ENCODE measurements at regions not wholly inside any gene's neighbourhood (a gene's known extent, or its start where the extent isn't known, plus 50 kb on each side); places are given as distances from the start of the nearest gene placed in this dataset.

DNA sequence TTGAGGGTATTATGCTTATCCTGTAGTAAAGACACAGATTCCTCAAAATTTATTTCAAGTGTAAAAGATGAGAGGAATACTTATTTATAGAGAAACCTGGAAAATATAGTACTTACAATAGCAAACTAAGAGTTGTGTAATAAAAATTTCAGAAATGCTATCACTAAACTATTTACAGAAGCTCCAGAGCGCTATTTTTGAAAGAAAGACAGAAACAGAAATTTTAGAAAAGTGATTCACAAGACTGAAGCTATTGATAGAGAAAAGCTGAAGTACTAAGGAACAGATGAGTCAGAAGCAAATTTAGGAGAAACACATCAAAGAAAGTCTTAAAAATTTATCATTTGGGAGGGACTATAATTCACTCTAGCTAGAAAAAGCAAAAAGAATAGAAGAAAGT lies 1174.2 kb downstream of the DIAPH3 start:
- TF ChIP-seq POLR2A (IDR thresholded peaks at IDR 0.05) (no peak), CTCF (IDR thresholded peaks at IDR 0.05) (no peak)

Data from tibial nerve (tissue), 3 donors.